GM23338 (cell line): ENCODE measurements at regions not wholly inside any gene's neighbourhood (a gene's known extent, or its start where the extent isn't known, plus 50 kb on each side); places are given as distances from the start of the nearest gene placed in this dataset.

ENCODE experiments used
- CREB1 ChIP-seq: fragments of 250-450 bp; sonication (Bioruptor Pico); IDR thresholded peaks from 2 replicates; pipeline ENCODE4 v1.5.0; 2020; ENCODE audit warnings: low read depth, mild to moderate bottlenecking, moderate library complexity
- ETS1 ChIP-seq: IDR thresholded peaks from 2 replicates; pipeline ENCODE4 v1.6.1; 2016; ENCODE audit warnings: antibody characterized with exemption
- EZH2 ChIP-seq: fragments of 200-600 bp; sonication (generic); IDR thresholded peaks from one replicate; pipeline ENCODE4 v1.8.0; 2017; ENCODE audit warnings: antibody characterized with exemption, mild to moderate bottlenecking, low read depth; ENCODE audit not compliant: unreplicated experiment
- EZH2phosphoT487 ChIP-seq: fragments of 200-600 bp; sonication (generic); IDR thresholded peaks from one replicate; pipeline ENCODE4 v1.8.1; 2018; ENCODE audit warnings: antibody characterized with exemption; ENCODE audit not compliant: unreplicated experiment
- JUNB ChIP-seq: IDR thresholded peaks from one replicate; pipeline ENCODE4 v1.6.1; 2016; ENCODE audit warnings: antibody characterized with exemption; ENCODE audit not compliant: unreplicated experiment
- NANOG ChIP-seq: IDR thresholded peaks from 2 replicates; pipeline ENCODE4 v1.6.1; 2016; ENCODE audit warnings: antibody characterized with exemption, borderline replicate concordance
- POLR2AphosphoS5 ChIP-seq: IDR thresholded peaks from 2 replicates; pipeline ENCODE4 v1.6.1; 2016; ENCODE audit warnings: antibody characterized with exemption, low read depth
- STAT1 ChIP-seq: IDR thresholded peaks from one replicate; pipeline ENCODE4 v1.6.1; 2016; ENCODE audit warnings: antibody characterized with exemption; ENCODE audit not compliant: unreplicated experiment
- ZNF114 ChIP-seq: fragments of 250-450 bp; sonication (Bioruptor Pico); IDR thresholded peaks from 2 replicates; pipeline ENCODE4 v1.5.0; 2020; ENCODE audit warnings: mild to moderate bottlenecking, moderate library complexity
- ZNF331 ChIP-seq: fragments of 250-450 bp; sonication (Bioruptor Pico); IDR thresholded peaks from 2 replicates; pipeline ENCODE4 v1.5.0; 2020; ENCODE audit warnings: low read depth, mild to moderate bottlenecking, moderate library complexity
- TF ChIP-seq, protein P1 (sequence below), 2 experiments: fragments of 200-600 bp in 1 of 2; sonication (generic) in 1 of 2; conservative IDR thresholded peaks; 2 replicates each; pipeline versions ENCODE4 v1.5.1 to v1.6.1; 2016 to 2017; ENCODE audit warnings: antibody characterized with exemption in 2 of 2, low read depth in 2 of 2, mild to moderate bottlenecking in 2 of 2, moderate library complexity in 1 of 2
- TF ChIP-seq, protein P2 (sequence below): IDR thresholded peaks from one replicate; pipeline ENCODE4 v1.6.1; 2018; ENCODE audit warnings: antibody characterized with exemption; ENCODE audit not compliant: unreplicated experiment

GRCh38 chr1:199758626-199759255 is 268.8 kb upstream of the NR5A2 start:
- TF ChIP-seq, protein P1, sequence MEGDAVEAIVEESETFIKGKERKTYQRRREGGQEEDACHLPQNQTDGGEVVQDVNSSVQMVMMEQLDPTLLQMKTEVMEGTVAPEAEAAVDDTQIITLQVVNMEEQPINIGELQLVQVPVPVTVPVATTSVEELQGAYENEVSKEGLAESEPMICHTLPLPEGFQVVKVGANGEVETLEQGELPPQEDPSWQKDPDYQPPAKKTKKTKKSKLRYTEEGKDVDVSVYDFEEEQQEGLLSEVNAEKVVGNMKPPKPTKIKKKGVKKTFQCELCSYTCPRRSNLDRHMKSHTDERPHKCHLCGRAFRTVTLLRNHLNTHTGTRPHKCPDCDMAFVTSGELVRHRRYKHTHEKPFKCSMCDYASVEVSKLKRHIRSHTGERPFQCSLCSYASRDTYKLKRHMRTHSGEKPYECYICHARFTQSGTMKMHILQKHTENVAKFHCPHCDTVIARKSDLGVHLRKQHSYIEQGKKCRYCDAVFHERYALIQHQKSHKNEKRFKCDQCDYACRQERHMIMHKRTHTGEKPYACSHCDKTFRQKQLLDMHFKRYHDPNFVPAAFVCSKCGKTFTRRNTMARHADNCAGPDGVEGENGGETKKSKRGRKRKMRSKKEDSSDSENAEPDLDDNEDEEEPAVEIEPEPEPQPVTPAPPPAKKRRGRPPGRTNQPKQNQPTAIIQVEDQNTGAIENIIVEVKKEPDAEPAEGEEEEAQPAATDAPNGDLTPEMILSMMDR (conservative IDR thresholded peaks at IDR 0.05; ENCODE audit: low read depth in 2 of 2) = no peak
- TF ChIP-seq EZH2 (no peak), EZH2phosphoT487 (no peak), CREB1 (no peak), JUNB (no peak), POLR2AphosphoS5 (no peak), ZNF114 (CRISPR knock-in tag) (no peak), ZNF331 (no peak), ETS1 (no peak), STAT1 (no peak), NANOG (no peak)
- TF ChIP-seq, protein P2, sequence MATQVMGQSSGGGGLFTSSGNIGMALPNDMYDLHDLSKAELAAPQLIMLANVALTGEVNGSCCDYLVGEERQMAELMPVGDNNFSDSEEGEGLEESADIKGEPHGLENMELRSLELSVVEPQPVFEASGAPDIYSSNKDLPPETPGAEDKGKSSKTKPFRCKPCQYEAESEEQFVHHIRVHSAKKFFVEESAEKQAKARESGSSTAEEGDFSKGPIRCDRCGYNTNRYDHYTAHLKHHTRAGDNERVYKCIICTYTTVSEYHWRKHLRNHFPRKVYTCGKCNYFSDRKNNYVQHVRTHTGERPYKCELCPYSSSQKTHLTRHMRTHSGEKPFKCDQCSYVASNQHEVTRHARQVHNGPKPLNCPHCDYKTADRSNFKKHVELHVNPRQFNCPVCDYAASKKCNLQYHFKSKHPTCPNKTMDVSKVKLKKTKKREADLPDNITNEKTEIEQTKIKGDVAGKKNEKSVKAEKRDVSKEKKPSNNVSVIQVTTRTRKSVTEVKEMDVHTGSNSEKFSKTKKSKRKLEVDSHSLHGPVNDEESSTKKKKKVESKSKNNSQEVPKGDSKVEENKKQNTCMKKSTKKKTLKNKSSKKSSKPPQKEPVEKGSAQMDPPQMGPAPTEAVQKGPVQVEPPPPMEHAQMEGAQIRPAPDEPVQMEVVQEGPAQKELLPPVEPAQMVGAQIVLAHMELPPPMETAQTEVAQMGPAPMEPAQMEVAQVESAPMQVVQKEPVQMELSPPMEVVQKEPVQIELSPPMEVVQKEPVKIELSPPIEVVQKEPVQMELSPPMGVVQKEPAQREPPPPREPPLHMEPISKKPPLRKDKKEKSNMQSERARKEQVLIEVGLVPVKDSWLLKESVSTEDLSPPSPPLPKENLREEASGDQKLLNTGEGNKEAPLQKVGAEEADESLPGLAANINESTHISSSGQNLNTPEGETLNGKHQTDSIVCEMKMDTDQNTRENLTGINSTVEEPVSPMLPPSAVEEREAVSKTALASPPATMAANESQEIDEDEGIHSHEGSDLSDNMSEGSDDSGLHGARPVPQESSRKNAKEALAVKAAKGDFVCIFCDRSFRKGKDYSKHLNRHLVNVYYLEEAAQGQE = no peak
